Liver (tissue), 7 donors: ENCODE measurements at regions not wholly inside any gene's neighbourhood (a gene's known extent, or its start where the extent isn't known, plus 50 kb on each side); places are given as distances from the start of the nearest gene placed in this dataset.

Experiments
- DNase-seq: peaks from one replicate; pipeline ENCODE4 v3.0.0-alpha.2; 2017; ENCODE audit warnings: low spot score
- H3K27ac ChIP-seq, 2 donors: one replicate each; pipeline ENCODE4 v1.7.0; 2013; ENCODE audit warnings: inconsistent platforms in 2 of 2, low read length in 2 of 2, control low read depth in 1 of 2, low read depth in 1 of 2, mild to moderate bottlenecking in 1 of 2
- H3K27me3 ChIP-seq, 4 donors: one replicate each; pipeline versions ENCODE4 v1.6.1 to v1.7.0; 2013; ENCODE audit warnings: low read length in 3 of 4, inconsistent platforms in 1 of 4, mild to moderate bottlenecking in 1 of 4, moderate library complexity in 1 of 4; ENCODE audit not compliant: control insufficient read depth in 4 of 4, insufficient read depth in 4 of 4
- H3K36me3 ChIP-seq, 4 donors: one replicate each; pipeline versions ENCODE4 v1.6.1 to v1.7.0; 2013; ENCODE audit warnings: low read length in 3 of 4, mild to moderate bottlenecking in 3 of 4, low read depth in 1 of 4, moderate library complexity in 1 of 4; ENCODE audit not compliant: control insufficient read depth in 4 of 4, insufficient read depth in 3 of 4
- H3K4me1 ChIP-seq, 4 donors: one replicate each; pipeline versions ENCODE4 v1.6.1 to v1.7.0; 2013; ENCODE audit warnings: low read length in 3 of 4, mild to moderate bottlenecking in 3 of 4, moderate library complexity in 1 of 4; ENCODE audit not compliant: control insufficient read depth in 4 of 4, insufficient read depth in 4 of 4
- H3K4me3 ChIP-seq, 3 donors: one replicate each; pipeline versions ENCODE4 v1.6.1 to v1.7.0; 2013; ENCODE audit warnings: low read length in 3 of 3, control low read depth in 1 of 3, low read depth in 1 of 3, mild to moderate bottlenecking in 1 of 3
- H3K9ac ChIP-seq, 2 donors: one replicate each; pipeline ENCODE4 v1.7.0; 2013; ENCODE audit warnings: low read length in 2 of 2, mild to moderate bottlenecking in 2 of 2, moderate library complexity in 2 of 2, control low read depth in 1 of 2, low read depth in 1 of 2
- H3K9me3 ChIP-seq, 4 donors: one replicate each; pipeline versions ENCODE4 v1.6.1 to v1.7.0; 2013; ENCODE audit warnings: low read length in 3 of 4; ENCODE audit not compliant: control insufficient read depth in 4 of 4
- ATF3 ChIP-seq: IDR thresholded peaks from 2 replicates; pipeline ENCODE4 v1.6.1; 2016; ENCODE audit warnings: antibody characterized with exemption
- EGR1 ChIP-seq, 2 donors: IDR thresholded peaks; 2 replicates each; pipeline ENCODE4 v1.6.1; 2016 to 2018; ENCODE audit warnings: antibody characterized with exemption in 2 of 2, low read depth in 2 of 2
- FOXA1 ChIP-seq: IDR thresholded peaks from 2 replicates; pipeline ENCODE4 v1.6.1; 2016; ENCODE audit warnings: antibody characterized with exemption
- FOXA2 ChIP-seq: IDR thresholded peaks from 2 replicates; pipeline ENCODE4 v1.6.1; 2016; ENCODE audit warnings: antibody characterized with exemption
- GABPA ChIP-seq, 2 donors: IDR thresholded peaks in 1 of 2; conservative IDR thresholded peaks in 1 of 2; 2 replicates each; pipeline ENCODE4 v1.6.1; 2016; ENCODE audit warnings: antibody characterized with exemption in 2 of 2, mild to moderate bottlenecking in 1 of 2, moderate library complexity in 1 of 2
- HNF4A ChIP-seq, 2 donors: conservative IDR thresholded peaks; 2 replicates each; pipeline ENCODE4 v1.6.1; 2016; ENCODE audit warnings: antibody characterized with exemption in 2 of 2, mild to moderate bottlenecking in 2 of 2
- HNF4G ChIP-seq: IDR thresholded peaks from 2 replicates; pipeline ENCODE4 v1.6.1; 2016; ENCODE audit warnings: antibody characterized with exemption
- JUND ChIP-seq, 2 donors: IDR thresholded peaks; 2 replicates each; pipeline ENCODE4 v1.6.1; 2016; ENCODE audit warnings: antibody characterized with exemption in 2 of 2
- NR2F2 ChIP-seq: IDR thresholded peaks from 2 replicates; pipeline ENCODE4 v1.6.1; 2016; ENCODE audit warnings: antibody characterized with exemption
- RAD21 ChIP-seq, 2 donors: IDR thresholded peaks; 2 replicates each; pipeline ENCODE4 v1.6.1; 2016; ENCODE audit warnings: antibody characterized with exemption in 2 of 2, mild to moderate bottlenecking in 2 of 2
- RXRA ChIP-seq, 2 donors: IDR thresholded peaks; 2 replicates each; pipeline ENCODE4 v1.6.1; 2017 to 2018; ENCODE audit warnings: antibody characterized with exemption in 2 of 2, mild to moderate bottlenecking in 1 of 2
- SP1 ChIP-seq: IDR thresholded peaks from 2 replicates; pipeline ENCODE4 v1.6.1; 2018; ENCODE audit warnings: antibody characterized with exemption, mild to moderate bottlenecking
- YY1 ChIP-seq: IDR thresholded peaks from 2 replicates; pipeline ENCODE4 v1.6.1; 2016; ENCODE audit warnings: antibody characterized with exemption, mild to moderate bottlenecking
- WGBS: extraction: QIAGEN DNeasy Blood & Tissue Kit; methylation state at CpG from one replicate; pipeline ENCODE4 v1.1.7; 2013; 5-methylcytosine and 5-hydroxymethylcytosine counted together
- TF ChIP-seq, protein P1 (sequence below): IDR thresholded peaks from 2 replicates; pipeline ENCODE4 v1.6.1; 2016; ENCODE audit warnings: antibody characterized with exemption
- TF ChIP-seq, protein P2 (sequence below): IDR thresholded peaks from 2 replicates; pipeline ENCODE4 v1.6.1; 2016; ENCODE audit warnings: antibody characterized with exemption
- TF ChIP-seq, protein P3 (sequence below): IDR thresholded peaks from 2 replicates; pipeline ENCODE4 v1.6.1; 2016; ENCODE audit warnings: antibody characterized with exemption, mild to moderate bottlenecking
- donor health status: healthy.
- donor health status: healthy.
- donor health status: healthy.
- donor health status: healthy.

DNA sequence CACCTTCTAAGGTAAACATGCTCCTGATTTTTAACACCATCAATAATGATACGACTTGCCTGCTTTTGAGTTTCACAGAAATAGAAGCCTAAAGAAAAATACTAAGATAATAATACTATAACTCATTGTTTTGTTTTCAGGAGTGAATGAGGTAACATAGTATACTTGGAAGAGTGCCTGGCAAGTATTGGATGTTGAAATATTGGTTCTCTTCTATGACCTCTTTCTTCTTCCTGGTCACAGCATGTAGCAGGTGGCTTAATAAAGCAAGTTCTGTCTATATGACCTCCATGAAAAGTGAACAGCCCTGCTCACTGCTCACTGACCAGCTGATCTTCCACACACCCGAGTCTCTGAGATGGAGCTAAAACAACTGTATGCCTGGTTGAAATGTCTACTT, 312.3 kb upstream of the ONECUT1 start:
- TF ChIP-seq, protein P1, sequence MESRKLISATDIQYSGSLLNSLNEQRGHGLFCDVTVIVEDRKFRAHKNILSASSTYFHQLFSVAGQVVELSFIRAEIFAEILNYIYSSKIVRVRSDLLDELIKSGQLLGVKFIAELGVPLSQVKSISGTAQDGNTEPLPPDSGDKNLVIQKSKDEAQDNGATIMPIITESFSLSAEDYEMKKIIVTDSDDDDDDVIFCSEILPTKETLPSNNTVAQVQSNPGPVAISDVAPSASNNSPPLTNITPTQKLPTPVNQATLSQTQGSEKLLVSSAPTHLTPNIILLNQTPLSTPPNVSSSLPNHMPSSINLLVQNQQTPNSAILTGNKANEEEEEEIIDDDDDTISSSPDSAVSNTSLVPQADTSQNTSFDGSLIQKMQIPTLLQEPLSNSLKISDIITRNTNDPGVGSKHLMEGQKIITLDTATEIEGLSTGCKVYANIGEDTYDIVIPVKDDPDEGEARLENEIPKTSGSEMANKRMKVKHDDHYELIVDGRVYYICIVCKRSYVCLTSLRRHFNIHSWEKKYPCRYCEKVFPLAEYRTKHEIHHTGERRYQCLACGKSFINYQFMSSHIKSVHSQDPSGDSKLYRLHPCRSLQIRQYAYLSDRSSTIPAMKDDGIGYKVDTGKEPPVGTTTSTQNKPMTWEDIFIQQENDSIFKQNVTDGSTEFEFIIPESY, result no peak
- TF ChIP-seq YY1, result no peak
- TF ChIP-seq JUND (IDR thresholded peaks at IDR 0.05), result peak in 1 of 2 donors; percentile 19
- no peak for TF ChIP-seq ATF3
- no peak for TF ChIP-seq GABPA (IDR thresholded peaks at IDR 0.05 in 1 of 2, conservative IDR thresholded peaks at IDR 0.05 in 1 of 2)
- TF ChIP-seq RAD21 (IDR thresholded peaks at IDR 0.05), result peak in 1 of 2 donors; percentile 43
- TF ChIP-seq RXRA (IDR thresholded peaks at IDR 0.05), result peak; percentile 41 to 49
- peak; percentile 37 to 39 for TF ChIP-seq HNF4A (conservative IDR thresholded peaks at IDR 0.05)
- TF ChIP-seq HNF4G, result no peak
- TF ChIP-seq, protein P2, sequence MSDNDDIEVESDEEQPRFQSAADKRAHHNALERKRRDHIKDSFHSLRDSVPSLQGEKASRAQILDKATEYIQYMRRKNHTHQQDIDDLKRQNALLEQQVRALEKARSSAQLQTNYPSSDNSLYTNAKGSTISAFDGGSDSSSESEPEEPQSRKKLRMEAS, result peak; percentile 21
- Histone ChIP-seq H3K27ac (no peak overlapping the region), H3K4me1 (peaks cover 0 to 10% (median 0%) of the 10 kb centered on the region in 4 donors), H3K36me3 (no peaks in the 10 kb centered on the region), H3K4me3 (no peak overlapping the region), H3K9ac (no peak overlapping the region), H3K27me3 (no peaks in the 10 kb centered on the region), H3K9me3 (no peaks in the 10 kb centered on the region)
- no peak for DNase-seq
- 47% methylated on average over 2 of the region's 2 CpGs for WGBS

- no peaks in the 10 kb centered on the region for H3K4me1 ChIP-seq
- H3K36me3 ChIP-seq, result no peaks in the 10 kb centered on the region
- H3K27me3 ChIP-seq, result no peaks in the 10 kb centered on the region
- no peak overlapping the region for H3K27ac ChIP-seq
- TF ChIP-seq, protein P2, result no peak
- TF ChIP-seq RAD21 (IDR thresholded peaks at IDR 0.05), result no peak
- TF ChIP-seq HNF4G, result no peak
- TF ChIP-seq EGR1 (IDR thresholded peaks at IDR 0.05; ENCODE audit: low read depth in 2 of 2), result no peak
- TF ChIP-seq, protein P1, result no peak
- no peak for TF ChIP-seq NR2F2
- TF ChIP-seq, protein P3, sequence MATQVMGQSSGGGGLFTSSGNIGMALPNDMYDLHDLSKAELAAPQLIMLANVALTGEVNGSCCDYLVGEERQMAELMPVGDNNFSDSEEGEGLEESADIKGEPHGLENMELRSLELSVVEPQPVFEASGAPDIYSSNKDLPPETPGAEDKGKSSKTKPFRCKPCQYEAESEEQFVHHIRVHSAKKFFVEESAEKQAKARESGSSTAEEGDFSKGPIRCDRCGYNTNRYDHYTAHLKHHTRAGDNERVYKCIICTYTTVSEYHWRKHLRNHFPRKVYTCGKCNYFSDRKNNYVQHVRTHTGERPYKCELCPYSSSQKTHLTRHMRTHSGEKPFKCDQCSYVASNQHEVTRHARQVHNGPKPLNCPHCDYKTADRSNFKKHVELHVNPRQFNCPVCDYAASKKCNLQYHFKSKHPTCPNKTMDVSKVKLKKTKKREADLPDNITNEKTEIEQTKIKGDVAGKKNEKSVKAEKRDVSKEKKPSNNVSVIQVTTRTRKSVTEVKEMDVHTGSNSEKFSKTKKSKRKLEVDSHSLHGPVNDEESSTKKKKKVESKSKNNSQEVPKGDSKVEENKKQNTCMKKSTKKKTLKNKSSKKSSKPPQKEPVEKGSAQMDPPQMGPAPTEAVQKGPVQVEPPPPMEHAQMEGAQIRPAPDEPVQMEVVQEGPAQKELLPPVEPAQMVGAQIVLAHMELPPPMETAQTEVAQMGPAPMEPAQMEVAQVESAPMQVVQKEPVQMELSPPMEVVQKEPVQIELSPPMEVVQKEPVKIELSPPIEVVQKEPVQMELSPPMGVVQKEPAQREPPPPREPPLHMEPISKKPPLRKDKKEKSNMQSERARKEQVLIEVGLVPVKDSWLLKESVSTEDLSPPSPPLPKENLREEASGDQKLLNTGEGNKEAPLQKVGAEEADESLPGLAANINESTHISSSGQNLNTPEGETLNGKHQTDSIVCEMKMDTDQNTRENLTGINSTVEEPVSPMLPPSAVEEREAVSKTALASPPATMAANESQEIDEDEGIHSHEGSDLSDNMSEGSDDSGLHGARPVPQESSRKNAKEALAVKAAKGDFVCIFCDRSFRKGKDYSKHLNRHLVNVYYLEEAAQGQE, result no peak
- TF ChIP-seq SP1, result no peak
- TF ChIP-seq ATF3, result no peak
- no peak for TF ChIP-seq YY1
- TF ChIP-seq HNF4A (conservative IDR thresholded peaks at IDR 0.05), result no peak
- TF ChIP-seq FOXA2, result no peak
- TF ChIP-seq FOXA1, result no peak
- 75% methylated on average over 3 of the region's 3 CpGs for WGBS
- no peaks in the 10 kb centered on the region for H3K9me3 ChIP-seq
- no peak overlapping the region for H3K9ac ChIP-seq
- no peak for DNase-seq
- H3K4me3 ChIP-seq, result no peak overlapping the region
Observed at GRCh38 chr15:53080484-53080883, 290.3 kb upstream of the ONECUT1 start.
